ENCODE measurements at regions not wholly inside any gene's neighbourhood (a gene's known extent, or its start where the extent isn't known, plus 50 kb on each side); places are given as distances from the start of the nearest gene placed in this dataset.

DNA sequence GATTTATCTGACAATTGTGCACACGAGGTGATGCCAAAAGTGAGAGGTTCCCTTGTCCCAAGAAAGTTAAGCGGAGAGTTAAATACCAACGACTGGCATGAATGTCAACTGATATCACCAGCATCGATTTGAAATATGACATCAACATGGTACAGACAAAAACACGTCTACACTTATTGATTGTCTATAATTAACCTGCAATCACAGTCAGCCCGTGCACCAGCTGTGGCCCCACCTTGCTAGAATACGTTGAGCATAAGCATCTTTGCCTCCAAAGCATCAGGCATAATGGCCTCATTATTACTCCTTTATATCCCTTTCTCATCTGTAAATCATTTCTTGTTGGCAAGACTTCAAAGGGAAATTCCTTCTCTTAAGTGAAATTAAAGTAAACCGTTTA is 625.4 kb downstream of the IRX1 start:
- Histone ChIP-seq H3K27me3 (replicated peaks in 1 of 4; ENCODE audit: control extremely low read depth in 1 of 4, control insufficient read depth in 3 of 4, insufficient read depth in 4 of 4, low read length in 3 of 4) (no peaks in the 10 kb centered on the region), H3K79me2 (ENCODE audit: control insufficient read depth, insufficient read depth, low read length) (no peaks in the 10 kb centered on the region), H4K20me1 (ENCODE audit: control insufficient read depth, insufficient read depth, low read length, poor library complexity, severe bottlenecking) (no peaks in the 10 kb centered on the region), H3K36me3 (replicated peaks in 1 of 2; ENCODE audit: control extremely low read depth in 1 of 2, control insufficient read depth in 1 of 2, extremely low read depth in 1 of 2, insufficient read depth in 2 of 2, low read length in 1 of 2) (no peaks in the 10 kb centered on the region), H3K9me3 (ENCODE audit: control extremely low read depth in 1 of 3, control insufficient read depth in 2 of 3, insufficient read depth in 1 of 3, low read length in 2 of 3) (peaks cover 0 to 14% (median 0%) of the 10 kb centered on the region in 3 donors), H3K4me3 (ENCODE audit: control extremely low read depth in 1 of 5, extremely low read depth in 1 of 5, insufficient read depth in 1 of 5, low read depth in 2 of 5, low read length in 4 of 5) (no peak overlapping the region), H3K9ac (ENCODE audit: low read length) (no peak overlapping the region), H3K4me2 (replicated peaks; ENCODE audit: low read depth, low read length, poor library complexity, severe bottlenecking) (no peak overlapping the region), H3K27ac (ENCODE audit: low read length in 2 of 2) (no peak overlapping the region), H3K4me1 (ENCODE audit: control insufficient read depth in 2 of 2, insufficient read depth in 2 of 2, low read length in 2 of 2) (no peaks in the 10 kb centered on the region), H2AFZ (ENCODE audit: insufficient read depth, low read depth, low read length, poor library complexity, severe bottlenecking) (no peak overlapping the region)
- 88% methylated on average over 6 of the region's 8 CpGs for WGBS (ENCODE audit: insufficient coverage)
- intact Hi-C loops (cut with micrococcal nuclease) = no loop called here
- Mint-ChIP-seq H3K4me3 (no peak overlapping the region), H3K27me3 (no peaks in the 10 kb centered on the region), H3K9me3 (ENCODE audit: insufficient read depth) (no peaks in the 10 kb centered on the region), H3K27ac (no peak overlapping the region), H3K4me1 (no peaks in the 10 kb centered on the region)
- DNase-seq = no peak
- TF ChIP-seq EZH2 (IDR thresholded peaks at IDR 0.05; ENCODE audit: borderline replicate concordance, insufficient read depth, low read depth, low read length, poor library complexity, severe bottlenecking) = no peak
- no peak for TF ChIP-seq CTCF (IDR thresholded peaks at IDR 0.05)
- POLR2A ChIA-PET = no interaction called here
- no peak for ATAC-seq (ENCODE audit: low read depth)
- CTCF ChIA-PET = no interaction called here

GRCh38 chr5:4222147-4222546 is 626.5 kb downstream of the IRX1 start:
- H2AFZ ChIP-seq (ENCODE audit: insufficient read depth, low read depth, low read length, poor library complexity, severe bottlenecking) = no peak overlapping the region
- Mint-ChIP-seq H3K27ac (no peak overlapping the region), H3K9me3 (ENCODE audit: insufficient read depth) (no peaks in the 10 kb centered on the region), H3K4me1 (no peaks in the 10 kb centered on the region), H3K27me3 (no peaks in the 10 kb centered on the region), H3K4me3 (no peak overlapping the region)
- H3K27me3 ChIP-seq (replicated peaks in 1 of 4; ENCODE audit: control extremely low read depth in 1 of 4, control insufficient read depth in 3 of 4, insufficient read depth in 4 of 4, low read length in 3 of 4) = no peaks in the 10 kb centered on the region
- TF ChIP-seq CTCF (IDR thresholded peaks at IDR 0.05) (no peak), EZH2 (IDR thresholded peaks at IDR 0.05; ENCODE audit: borderline replicate concordance, insufficient read depth, low read depth, low read length, poor library complexity, severe bottlenecking) (no peak)
- no peak overlapping the region for H3K9ac ChIP-seq (ENCODE audit: low read length)
- no peak overlapping the region for H3K4me3 ChIP-seq (ENCODE audit: control extremely low read depth in 1 of 5, extremely low read depth in 1 of 5, insufficient read depth in 1 of 5, low read depth in 2 of 5, low read length in 4 of 5)
- DNase-seq (no peak), ATAC-seq (ENCODE audit: low read depth) (no peak)
- H3K79me2 ChIP-seq (ENCODE audit: control insufficient read depth, insufficient read depth, low read length) = no peaks in the 10 kb centered on the region
- no peaks in the 10 kb centered on the region for H4K20me1 ChIP-seq (ENCODE audit: control insufficient read depth, insufficient read depth, low read length, poor library complexity, severe bottlenecking)
- peaks cover 0 to 19% (median 0%) of the 10 kb centered on the region in 3 donors for H3K9me3 ChIP-seq (ENCODE audit: control extremely low read depth in 1 of 3, control insufficient read depth in 2 of 3, insufficient read depth in 1 of 3, low read length in 2 of 3)
- POLR2A ChIA-PET = no interaction called here
- no peaks in the 10 kb centered on the region for H3K4me1 ChIP-seq (ENCODE audit: control insufficient read depth in 2 of 2, insufficient read depth in 2 of 2, low read length in 2 of 2)
- no peak overlapping the region for H3K27ac ChIP-seq (ENCODE audit: low read length in 2 of 2)
- CTCF ChIA-PET = no interaction called here
- no peak overlapping the region for H3K4me2 ChIP-seq (replicated peaks; ENCODE audit: low read depth, low read length, poor library complexity, severe bottlenecking)
- WGBS (ENCODE audit: insufficient coverage) = 100% methylated on average over 5 of the region's 6 CpGs
- H3K36me3 ChIP-seq (replicated peaks in 1 of 2; ENCODE audit: control extremely low read depth in 1 of 2, control insufficient read depth in 1 of 2, extremely low read depth in 1 of 2, insufficient read depth in 2 of 2, low read length in 1 of 2) = no peaks in the 10 kb centered on the region
- intact Hi-C loops (cut with micrococcal nuclease) = no loop called here
